OCI-LY1 (cell line): ENCODE measurements at regions not wholly inside any gene's neighbourhood (a gene's known extent, or its start where the extent isn't known, plus 50 kb on each side); places are given as distances from the start of the nearest gene placed in this dataset.

ENCODE experiments used
- H2AFZ ChIP-seq: fragments of 200-600 bp; sonication (generic), shearing (Covaris generic); 2 replicates; pipeline ENCODE4 v1.6.0; 2014; ENCODE audit warnings: antibody characterized with exemption, mild to moderate bottlenecking, low read length
- H3F3A ChIP-seq: fragments of 200-600 bp; sonication (generic), shearing (Covaris generic); 2 replicates; pipeline ENCODE4 v1.6.0; 2014; ENCODE audit warnings: mild to moderate bottlenecking, antibody characterized with exemption, low read length, moderate library complexity; ENCODE audit not compliant: insufficient read depth
- H3K27ac ChIP-seq: fragments of 200-600 bp; sonication (generic); 2 replicates; pipeline ENCODE4 v1.5.1; 2014; ENCODE audit warnings: low read length, mixed run types, mild to moderate bottlenecking, low read depth; ENCODE audit not compliant: poor library complexity, severe bottlenecking
- H3K27me3 ChIP-seq: fragments of 200-600 bp; sonication (generic); 2 replicates; pipeline ENCODE4 v1.6.0; 2014; ENCODE audit warnings: antibody characterized with exemption, mild to moderate bottlenecking, low read length, moderate library complexity; ENCODE audit not compliant: insufficient read depth
- H3K36me3 ChIP-seq: fragments of 200-600 bp; sonication (generic); 2 replicates; pipeline ENCODE4 v1.6.1; 2014; ENCODE audit warnings: mild to moderate bottlenecking, antibody characterized with exemption, low read length, moderate library complexity, mixed read lengths; ENCODE audit not compliant: insufficient read depth
- H3K4me1 ChIP-seq: fragments of 200-600 bp; sonication (generic); 2 replicates; pipeline ENCODE4 v1.5.1; 2014; ENCODE audit warnings: mild to moderate bottlenecking, low read length, moderate library complexity; ENCODE audit not compliant: insufficient read depth, severe bottlenecking
- H3K4me2 ChIP-seq: fragments of 200-600 bp; sonication (generic), shearing (Covaris generic); 2 replicates; pipeline ENCODE4 v1.6.1; 2014; ENCODE audit warnings: low read length
- H3K4me3 ChIP-seq: fragments of 200-600 bp; sonication (generic); 2 replicates; pipeline ENCODE4 v1.5.1; 2014; ENCODE audit warnings: low read length, low read depth, mild to moderate bottlenecking, mixed read lengths; ENCODE audit not compliant: poor library complexity, severe bottlenecking
- H3K79me2 ChIP-seq: fragments of 200-600 bp; shearing (Covaris generic); 2 replicates; pipeline ENCODE4 v1.6.1; 2016; ENCODE audit warnings: mixed run types, low read length, mixed read lengths; ENCODE audit not compliant: insufficient read depth
- H3K9ac ChIP-seq: fragments of 200-600 bp; sonication (generic), shearing (Covaris generic); 2 replicates; pipeline ENCODE4 v1.6.1; 2014; ENCODE audit warnings: mild to moderate bottlenecking, low read length, mixed read lengths
- H3K9me2 ChIP-seq: fragments of 200-600 bp; sonication (generic), shearing (Covaris generic); 2 replicates; pipeline ENCODE4 v1.6.1; 2014; ENCODE audit warnings: low read depth, mild to moderate bottlenecking, low read length, mixed read lengths
- H3K9me3 ChIP-seq: fragments of 200-600 bp; shearing (Covaris generic); 2 replicates; pipeline ENCODE4 v1.6.1; 2014; ENCODE audit warnings: low read length, mixed read lengths
- H4K20me1 ChIP-seq: fragments of 200-600 bp; sonication (generic), shearing (Covaris generic); 2 replicates; pipeline ENCODE4 v1.6.0; 2016; ENCODE audit warnings: mild to moderate bottlenecking, low read length; ENCODE audit not compliant: insufficient read depth
- CTCF ChIP-seq: fragments of 200-600 bp; sonication (generic), shearing (Covaris generic); IDR thresholded peaks from 2 replicates; pipeline ENCODE4 v1.5.1; 2017; ENCODE audit warnings: mild to moderate bottlenecking, antibody characterized with exemption, low read length, moderate library complexity, mixed read lengths
- EZH2 ChIP-seq: fragments of 200-600 bp; sonication (generic), shearing (Covaris generic); IDR thresholded peaks from 2 replicates; pipeline ENCODE4 v1.8.0; 2017; ENCODE audit warnings: borderline replicate concordance, mixed run types, mild to moderate bottlenecking, antibody characterized with exemption, low read length, moderate library complexity, mixed read lengths

- H3K27me3 ChIP-seq: no peaks in the 10 kb centered on the region; the same call in 1 of the 2 replicates
- H3K9ac ChIP-seq: no peak overlapping the region
- H3K27ac ChIP-seq: no peak overlapping the region
- H3K79me2 ChIP-seq: no peaks in the 10 kb centered on the region
- TF ChIP-seq CTCF (no peak), EZH2 (no peak)
- H2AFZ ChIP-seq: no peak overlapping the region
- no peaks in the 10 kb centered on the region for H4K20me1 ChIP-seq
- no peaks in the 10 kb centered on the region for H3K9me3 ChIP-seq
- H3K4me1 ChIP-seq: no peaks in the 10 kb centered on the region
- H3K36me3 ChIP-seq: no peaks in the 10 kb centered on the region
- H3K9me2 ChIP-seq: no peaks in the 10 kb centered on the region; the same call in 1 of the 2 replicates
- H3F3A ChIP-seq: no peaks in the 10 kb centered on the region
- H3K4me3 ChIP-seq: no peak overlapping the region
- H3K4me2 ChIP-seq: no peak overlapping the region
Observed at GRCh38 chr13:107006661-107007060, 438.7 kb upstream of the ARGLU1 start.

GRCh38 chr13:107005577-107005976 lies 437.6 kb upstream of the ARGLU1 start:
- no peaks in the 10 kb centered on the region for H3K79me2 ChIP-seq

GRCh38 chr13:107003911-107004310 lies 436.0 kb upstream of the ARGLU1 start:
- Histone ChIP-seq H3K4me2 (no peak overlapping the region), H3K4me3 (no peak overlapping the region), H3K27me3 (no peaks in the 10 kb centered on the region; the same call in 1 of the 2 replicates), H3K27ac (no peak overlapping the region), H3K9me2 (no peaks in the 10 kb centered on the region), H3K4me1 (no peaks in the 10 kb centered on the region), H4K20me1 (no peaks in the 10 kb centered on the region), H3F3A (no peaks in the 10 kb centered on the region), H3K79me2 (no peaks in the 10 kb centered on the region), H2AFZ (no peak overlapping the region), H3K9ac (no peak overlapping the region), H3K36me3 (no peaks in the 10 kb centered on the region), H3K9me3 (no peaks in the 10 kb centered on the region)
- TF ChIP-seq EZH2 (no peak), CTCF (no peak)

More at GRCh38 chr13:107005577-107005976, 437.6 kb upstream of the ARGLU1 start:
- TF ChIP-seq CTCF (no peak), EZH2 (no peak)
- H3K27me3 ChIP-seq: no peaks in the 10 kb centered on the region; the same call in 1 of the 2 replicates
- no peak overlapping the region for H3K4me2 ChIP-seq
- H3K36me3 ChIP-seq: no peaks in the 10 kb centered on the region
- no peak overlapping the region for H3K4me3 ChIP-seq
- no peak overlapping the region for H2AFZ ChIP-seq
- H3F3A ChIP-seq: no peaks in the 10 kb centered on the region
- H3K9me3 ChIP-seq: no peaks in the 10 kb centered on the region
- H4K20me1 ChIP-seq: no peaks in the 10 kb centered on the region
- no peaks in the 10 kb centered on the region for H3K4me1 ChIP-seq
- no peak overlapping the region for H3K9ac ChIP-seq
- no peak overlapping the region for H3K27ac ChIP-seq
- H3K9me2 ChIP-seq: no peaks in the 10 kb centered on the region; the same call in 1 of the 2 replicates
